PC-3 (cell line): ENCODE measurements at regions not wholly inside any gene's neighbourhood (a gene's known extent, or its start where the extent isn't known, plus 50 kb on each side); places are given as distances from the start of the nearest gene placed in this dataset.

Experiments used
- ATAC-seq: fragments of 200-7000 bp; cut with Tn5 transposase; 2 replicates; pipeline ENCODE4 v1.9.1; 2020; ENCODE audit warnings: mild to moderate bottlenecking, moderate library complexity
- BruUV-seq: library from RNA; stranded (reverse); fragments of 400-500 nt; replicated peaks from 2 replicates; lab custom pipeline; 2021; lab: Mats Ljungman, UMichigan
- CTCF ChIA-PET: fragments of 300-600 bp; sonication (Branson Sonifier 250); formaldehyde crosslinking; loops from one replicate; lab custom pipeline; 2022; ENCODE audit warnings: antibody characterized with exemption; lab: Charles Lee
- POLR2A ChIA-PET: fragments of 300-600 bp; sonication (Branson Sonifier 250); formaldehyde crosslinking; loops from one replicate; lab custom pipeline; 2022; ENCODE audit warnings: antibody characterized with exemption; ENCODE audit not compliant: unreplicated experiment; lab: Charles Lee
- DNase-seq: peaks from one replicate; pipeline ENCODE4 v3.0.0-alpha.2; 2015
- H2AFZ ChIP-seq: fragments of 300-600 bp; sonication (generic); 2 replicates; pipeline ENCODE4 v1.6.0; 2016; ENCODE audit warnings: antibody characterized with exemption, low read length
- H3F3A ChIP-seq: fragments of 300-600 bp; sonication (generic); one replicate; pipeline ENCODE4 v1.6.0; 2017; ENCODE audit warnings: antibody characterized with exemption, low read length, control low read depth, mild to moderate bottlenecking; ENCODE audit not compliant: unreplicated experiment
- H3K27ac ChIP-seq: fragments of 300-600 bp; sonication (generic); 2 replicates; pipeline ENCODE4 v1.5.1; 2016; ENCODE audit warnings: mild to moderate bottlenecking, low read length
- H3K27me3 ChIP-seq: fragments of 300-600 bp; sonication (generic); 2 replicates; pipeline ENCODE4 v1.6.1; 2016; ENCODE audit warnings: low read length, mixed read lengths
- H3K36me3 ChIP-seq: fragments of 300-600 bp; sonication (generic); 2 replicates; pipeline ENCODE4 v1.6.1; 2016; ENCODE audit warnings: low read depth, mixed run types, low read length, mixed read lengths
- H3K4me1 ChIP-seq: fragments of 300-600 bp; sonication (generic); 2 replicates; pipeline ENCODE4 v1.5.1; 2016; ENCODE audit warnings: low read length; ENCODE audit not compliant: insufficient read depth
- H3K4me2 ChIP-seq: fragments of 300-600 bp; sonication (generic); 2 replicates; pipeline ENCODE4 v1.6.0; 2016; ENCODE audit warnings: low read length
- H3K4me3 ChIP-seq: fragments of 300-600 bp; sonication (generic); 2 replicates; pipeline ENCODE4 v1.5.1; 2016; ENCODE audit warnings: mild to moderate bottlenecking, low read length, mixed read lengths
- H3K79me2 ChIP-seq: fragments of 300-600 bp; sonication (generic); 2 replicates; pipeline ENCODE4 v1.6.1; 2017; ENCODE audit warnings: low read length, mixed read lengths
- H3K9ac ChIP-seq: fragments of 300-600 bp; sonication (generic); 2 replicates; pipeline ENCODE4 v1.6.0; 2016; ENCODE audit warnings: mild to moderate bottlenecking, low read length
- H3K9me2 ChIP-seq: fragments of 300-600 bp; sonication (generic); replicated peaks from 2 replicates; pipeline ENCODE4 v1.6.1; 2016; ENCODE audit warnings: mixed run types, low read length, mixed read lengths
- H3K9me3 ChIP-seq: fragments of 300-600 bp; sonication (generic); 2 replicates; pipeline ENCODE4 v1.6.1; 2016; ENCODE audit warnings: low read length, mixed read lengths
- H4K20me1 ChIP-seq: fragments of 300-600 bp; sonication (generic); 2 replicates; pipeline ENCODE4 v1.6.1; 2016; ENCODE audit warnings: low read length, mixed read lengths
- EZH2 ChIP-seq: fragments of 300-600 bp; sonication (generic); IDR thresholded peaks from one replicate; pipeline ENCODE4 v1.6.1; 2017; ENCODE audit warnings: antibody characterized with exemption, mild to moderate bottlenecking, low read length; ENCODE audit not compliant: unreplicated experiment
- EZH2phosphoT487 ChIP-seq: fragments of 300-600 bp; sonication (generic); IDR thresholded peaks from 2 replicates; pipeline ENCODE4 v1.6.1; 2018; ENCODE audit warnings: mild to moderate bottlenecking, antibody characterized with exemption, low read length, borderline replicate concordance
- intact Hi-C: fragments of 100-400 bp; cut with micrococcal nuclease; formaldehyde crosslinking; loops from 2 replicates; pipeline ENCODE4 v1.9.0; 2023
- TF ChIP-seq, protein P1 (sequence below): fragments of 300-600 bp; sonication (generic); conservative IDR thresholded peaks from 2 replicates; pipeline ENCODE4 v1.5.1; 2017; ENCODE audit warnings: antibody characterized with exemption, low read depth, mild to moderate bottlenecking, low read length

DNA sequence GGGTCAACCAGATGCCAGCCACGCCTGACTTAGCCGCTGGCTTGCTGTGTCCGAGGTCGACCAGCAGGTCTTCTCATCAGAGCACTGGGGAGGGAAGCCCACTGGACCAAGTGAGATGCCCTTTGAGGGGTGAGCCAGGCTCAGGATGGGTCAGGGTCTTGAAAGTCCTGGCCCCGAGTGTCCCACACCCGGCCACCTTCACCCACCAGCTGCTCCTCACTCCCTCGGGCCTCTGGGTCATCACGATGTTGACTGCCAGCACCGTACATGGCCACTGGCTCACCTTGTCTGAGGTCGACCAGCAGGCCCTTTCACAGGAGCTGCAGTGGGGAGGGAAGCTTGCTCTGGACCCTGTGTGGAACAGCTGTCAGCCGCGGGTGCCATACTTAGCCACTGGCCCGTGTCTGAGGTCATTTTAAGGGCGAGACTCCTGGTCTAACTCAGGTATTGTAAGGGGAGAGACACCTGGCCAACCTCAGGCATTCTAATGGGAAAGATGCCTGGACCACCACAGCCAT is 1361.3 kb downstream of the UQCRFS1 start:
- H3F3A ChIP-seq = no peaks in the 10 kb centered on the region
- H3K79me2 ChIP-seq = no peaks in the 10 kb centered on the region
- no peaks in the 10 kb centered on the region for H3K36me3 ChIP-seq
- no peak for ATAC-seq
- TF ChIP-seq, protein P1, sequence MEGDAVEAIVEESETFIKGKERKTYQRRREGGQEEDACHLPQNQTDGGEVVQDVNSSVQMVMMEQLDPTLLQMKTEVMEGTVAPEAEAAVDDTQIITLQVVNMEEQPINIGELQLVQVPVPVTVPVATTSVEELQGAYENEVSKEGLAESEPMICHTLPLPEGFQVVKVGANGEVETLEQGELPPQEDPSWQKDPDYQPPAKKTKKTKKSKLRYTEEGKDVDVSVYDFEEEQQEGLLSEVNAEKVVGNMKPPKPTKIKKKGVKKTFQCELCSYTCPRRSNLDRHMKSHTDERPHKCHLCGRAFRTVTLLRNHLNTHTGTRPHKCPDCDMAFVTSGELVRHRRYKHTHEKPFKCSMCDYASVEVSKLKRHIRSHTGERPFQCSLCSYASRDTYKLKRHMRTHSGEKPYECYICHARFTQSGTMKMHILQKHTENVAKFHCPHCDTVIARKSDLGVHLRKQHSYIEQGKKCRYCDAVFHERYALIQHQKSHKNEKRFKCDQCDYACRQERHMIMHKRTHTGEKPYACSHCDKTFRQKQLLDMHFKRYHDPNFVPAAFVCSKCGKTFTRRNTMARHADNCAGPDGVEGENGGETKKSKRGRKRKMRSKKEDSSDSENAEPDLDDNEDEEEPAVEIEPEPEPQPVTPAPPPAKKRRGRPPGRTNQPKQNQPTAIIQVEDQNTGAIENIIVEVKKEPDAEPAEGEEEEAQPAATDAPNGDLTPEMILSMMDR = no peak
- TF ChIP-seq EZH2 = no peak
- no peak for TF ChIP-seq EZH2phosphoT487
- H3K4me1 ChIP-seq = no peaks in the 10 kb centered on the region
- H3K4me3 ChIP-seq = no peak overlapping the region
- CTCF ChIA-PET = no interaction called here
- H3K27me3 ChIP-seq = no peaks in the 10 kb centered on the region
- H3K9me3 ChIP-seq = no peaks in the 10 kb centered on the region
- no TSS peak for BruUV-seq
- no peak overlapping the region for H3K9ac ChIP-seq
- no peaks in the 10 kb centered on the region for H3K9me2 ChIP-seq
- POLR2A ChIA-PET = no interaction called here
- H2AFZ ChIP-seq = no peak overlapping the region
- no peak overlapping the region for H3K27ac ChIP-seq
- H3K4me2 ChIP-seq = no peak overlapping the region
- intact Hi-C loops = no loop called here
- DNase-seq = no peak
- H4K20me1 ChIP-seq = no peaks in the 10 kb centered on the region

DNA sequence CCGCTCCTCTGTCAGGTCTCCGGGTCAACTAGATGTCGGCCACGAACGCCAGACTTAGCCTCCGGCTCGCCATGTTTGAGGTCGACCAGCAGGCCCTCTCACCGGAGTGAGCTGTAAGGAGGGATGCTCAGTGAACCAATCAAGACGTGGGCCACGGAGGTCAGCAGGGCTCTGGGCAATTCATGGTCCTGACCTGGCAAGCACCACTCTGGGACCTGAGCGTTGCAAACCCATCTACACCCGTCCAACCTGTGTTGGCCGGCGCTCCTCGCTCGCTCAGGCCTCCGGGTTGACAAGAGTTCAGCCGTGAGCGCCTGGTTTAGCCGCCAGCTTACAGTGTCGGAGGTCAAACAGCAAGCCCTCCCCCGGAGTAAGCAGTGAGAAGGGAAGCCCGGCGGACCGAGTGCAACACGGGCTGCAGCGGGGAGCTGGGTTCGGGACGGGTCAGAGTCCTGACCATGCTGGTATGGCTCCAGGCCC is 1361.9 kb downstream of the UQCRFS1 start:
- H3K4me1 ChIP-seq = no peaks in the 10 kb centered on the region
- no peak overlapping the region for H3K9ac ChIP-seq
- no peak overlapping the region for H2AFZ ChIP-seq
- no peaks in the 10 kb centered on the region for H3F3A ChIP-seq
- no peaks in the 10 kb centered on the region for H3K36me3 ChIP-seq
- ChIA-PET CTCF (no interaction called here), POLR2A (no interaction called here)
- no peak for DNase-seq
- H3K27ac ChIP-seq = no peak overlapping the region
- H3K9me3 ChIP-seq = no peaks in the 10 kb centered on the region
- no peak for ATAC-seq
- H3K79me2 ChIP-seq = no peaks in the 10 kb centered on the region
- H3K9me2 ChIP-seq = no peaks in the 10 kb centered on the region
- no TSS peak for BruUV-seq
- TF ChIP-seq, protein P1 = no peak
- TF ChIP-seq EZH2phosphoT487 = no peak
- TF ChIP-seq EZH2 = no peak
- intact Hi-C loops = no loop called here
- no peak overlapping the region for H3K4me2 ChIP-seq
- H4K20me1 ChIP-seq = no peaks in the 10 kb centered on the region
- no peak overlapping the region for H3K4me3 ChIP-seq
- H3K27me3 ChIP-seq = no peaks in the 10 kb centered on the region

DNA sequence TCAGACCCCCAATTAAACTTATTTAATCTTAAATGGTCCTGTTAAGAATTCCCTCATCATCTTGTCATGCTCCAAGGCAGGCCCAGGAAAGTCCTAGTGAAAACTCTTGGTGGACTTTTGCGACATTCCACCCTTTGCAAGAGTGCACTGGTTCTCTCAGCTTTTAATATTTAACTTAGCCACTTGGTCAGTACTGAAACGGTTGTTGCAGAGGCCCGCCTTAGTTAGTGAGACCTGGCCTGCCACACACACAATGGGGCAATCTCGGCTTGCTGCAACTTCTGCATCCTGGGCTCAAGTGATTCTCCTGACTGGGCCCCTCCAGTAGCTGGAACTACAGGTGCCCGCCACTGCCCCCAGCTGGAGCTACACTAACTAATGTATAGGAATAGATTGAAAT is 1366.0 kb downstream of the UQCRFS1 start:
- Histone ChIP-seq H3K36me3 (no peaks in the 10 kb centered on the region), H3K4me1 (no peaks in the 10 kb centered on the region), H3F3A (no peaks in the 10 kb centered on the region), H3K9ac (no peak overlapping the region), H3K4me2 (no peak overlapping the region), H3K27me3 (no peaks in the 10 kb centered on the region), H3K79me2 (no peaks in the 10 kb centered on the region), H3K9me3 (no peaks in the 10 kb centered on the region), H2AFZ (no peak overlapping the region), H3K4me3 (no peak overlapping the region), H4K20me1 (no peaks in the 10 kb centered on the region), H3K27ac (no peak overlapping the region), H3K9me2 (no peaks in the 10 kb centered on the region)
- ChIA-PET CTCF (no interaction called here), POLR2A (no interaction called here)
- DNase-seq (no peak), ATAC-seq (no peak)
- BruUV-seq = no TSS peak
- TF ChIP-seq EZH2phosphoT487 = no peak
- intact Hi-C loops = no loop called here
